HUES48 (cell line): ENCODE measurements at regions not wholly inside any gene's neighbourhood (a gene's known extent, or its start where the extent isn't known, plus 50 kb on each side); places are given as distances from the start of the nearest gene placed in this dataset.
A peak's percentile ranks its signal among the peaks of the same experiment; 100 is the strongest.

Experiments
- H3K27ac ChIP-seq: one replicate; pipeline ENCODE4 v1.7.0; 2013; ENCODE audit warnings: low read depth, low read length, inconsistent platforms
- H3K27me3 ChIP-seq: 2 replicates; pipeline ENCODE4 v1.6.1; 2013; ENCODE audit warnings: mild to moderate bottlenecking, low read length; ENCODE audit not compliant: control insufficient read depth, insufficient read depth
- H3K36me3 ChIP-seq: 2 replicates; pipeline ENCODE4 v1.6.1; 2013; ENCODE audit warnings: low read length; ENCODE audit not compliant: control insufficient read depth, insufficient read depth
- H3K4me1 ChIP-seq: 2 replicates; pipeline ENCODE4 v1.6.1; 2013; ENCODE audit warnings: mild to moderate bottlenecking, low read length; ENCODE audit not compliant: control insufficient read depth, insufficient read depth
- H3K4me3 ChIP-seq: 2 replicates; pipeline ENCODE4 v1.5.1; 2013; ENCODE audit warnings: mild to moderate bottlenecking, low read depth, low read length
- H3K9ac ChIP-seq: 2 replicates; pipeline ENCODE4 v1.6.1; 2013; ENCODE audit warnings: mild to moderate bottlenecking, low read depth, low read length, moderate library complexity
- H3K9me3 ChIP-seq: 2 replicates; pipeline ENCODE4 v1.6.1; 2013; ENCODE audit warnings: low read length; ENCODE audit not compliant: control insufficient read depth, insufficient read depth

GRCh38 chr14:97887690-97888089 lies 1090.5 kb downstream of the VRK1 start:
- Histone ChIP-seq H3K27ac (no peak overlapping the region), H3K27me3 (no peaks in the 10 kb centered on the region), H3K36me3 (no peaks in the 10 kb centered on the region), H3K9ac (no peak overlapping the region), H3K4me1 (peaks cover 9% of the 10 kb centered on the region), H3K9me3 (no peaks in the 10 kb centered on the region), H3K4me3 (no peak overlapping the region)

- H3K9ac ChIP-seq, result no peak overlapping the region
- no peak overlapping the region for H3K4me3 ChIP-seq
- no peak overlapping the region for H3K27ac ChIP-seq
- no peaks in the 10 kb centered on the region for H3K27me3 ChIP-seq
- H3K36me3 ChIP-seq, result no peaks in the 10 kb centered on the region
- no peaks in the 10 kb centered on the region for H3K9me3 ChIP-seq
- peaks cover 9% of the 10 kb centered on the region for H3K4me1 ChIP-seq
Measured at GRCh38 chr14:97888331-97888730, 1091.1 kb downstream of the VRK1 start.

GRCh38 chr14:97891515-97891914 lies 1094.3 kb downstream of the VRK1 start:
- Histone ChIP-seq H3K4me1 (peaks cover 9% of the 10 kb centered on the region), H3K27ac (peak overlapping the region; percentile 60), H3K36me3 (no peaks in the 10 kb centered on the region), H3K27me3 (no peaks in the 10 kb centered on the region), H3K4me3 (no peak overlapping the region), H3K9ac (no peak overlapping the region), H3K9me3 (no peaks in the 10 kb centered on the region)

- H3K9ac ChIP-seq, result no peak overlapping the region
- H3K27me3 ChIP-seq, result no peaks in the 10 kb centered on the region
- H3K36me3 ChIP-seq, result no peaks in the 10 kb centered on the region
- H3K9me3 ChIP-seq, result no peaks in the 10 kb centered on the region
- peaks cover 9% of the 10 kb centered on the region for H3K4me1 ChIP-seq
- H3K27ac ChIP-seq, result no peak overlapping the region
- H3K4me3 ChIP-seq, result no peak overlapping the region
Measured at GRCh38 chr14:97894552-97894951, 1097.4 kb downstream of the VRK1 start.

- H3K9me3 ChIP-seq, result no peaks in the 10 kb centered on the region
- no peak overlapping the region for H3K4me3 ChIP-seq
- H3K36me3 ChIP-seq, result no peaks in the 10 kb centered on the region
- no peaks in the 10 kb centered on the region for H3K4me1 ChIP-seq
- H3K27me3 ChIP-seq, result no peaks in the 10 kb centered on the region
- H3K27ac ChIP-seq, result no peak overlapping the region
- H3K9ac ChIP-seq, result no peak overlapping the region
Measured at GRCh38 chr14:97900196-97900854, 1103.1 kb downstream of the VRK1 start.

GRCh38 chr14:97902630-97903029 lies 1105.4 kb downstream of the VRK1 start:
- H3K9me3 ChIP-seq, result no peaks in the 10 kb centered on the region
- no peaks in the 10 kb centered on the region for H3K4me1 ChIP-seq
- no peaks in the 10 kb centered on the region for H3K27me3 ChIP-seq
- no peaks in the 10 kb centered on the region for H3K36me3 ChIP-seq
- H3K27ac ChIP-seq, result no peak overlapping the region
- H3K9ac ChIP-seq, result no peak overlapping the region
- H3K4me3 ChIP-seq, result no peak overlapping the region

- Histone ChIP-seq H3K4me3 (no peak overlapping the region), H3K27ac (no peak overlapping the region), H3K4me1 (no peaks in the 10 kb centered on the region), H3K9ac (no peak overlapping the region), H3K27me3 (no peaks in the 10 kb centered on the region), H3K9me3 (no peaks in the 10 kb centered on the region), H3K36me3 (no peaks in the 10 kb centered on the region)
Measured at GRCh38 chr14:97903821-97904220, 1106.6 kb downstream of the VRK1 start.

GRCh38 chr14:97912217-97912616 lies 1115.0 kb downstream of the VRK1 start:
- Histone ChIP-seq H3K4me1 (peaks cover 6% of the 10 kb centered on the region; the same call in 1 of the 2 replicates), H3K4me3 (no peak overlapping the region), H3K9ac (no peak overlapping the region), H3K27ac (no peak overlapping the region), H3K36me3 (no peaks in the 10 kb centered on the region), H3K9me3 (no peaks in the 10 kb centered on the region), H3K27me3 (no peaks in the 10 kb centered on the region)

GRCh38 chr14:97916100-97916499 lies 1118.9 kb downstream of the VRK1 start:
- H3K4me1 ChIP-seq, result peaks cover 6% of the 10 kb centered on the region; the same call in 1 of the 2 replicates
- no peaks in the 10 kb centered on the region for H3K27me3 ChIP-seq
- no peak overlapping the region for H3K9ac ChIP-seq
- no peak overlapping the region for H3K4me3 ChIP-seq
- H3K27ac ChIP-seq, result no peak overlapping the region
- no peaks in the 10 kb centered on the region for H3K9me3 ChIP-seq
- H3K36me3 ChIP-seq, result no peaks in the 10 kb centered on the region

- Histone ChIP-seq H3K4me3 (no peak overlapping the region), H3K27me3 (no peaks in the 10 kb centered on the region), H3K9ac (no peak overlapping the region), H3K9me3 (no peaks in the 10 kb centered on the region), H3K4me1 (peaks cover 6% of the 10 kb centered on the region; the same call in 1 of the 2 replicates), H3K36me3 (no peaks in the 10 kb centered on the region), H3K27ac (no peak overlapping the region)
Measured at GRCh38 chr14:97916669-97917568, 1119.7 kb downstream of the VRK1 start.

- Histone ChIP-seq H3K9me3 (no peaks in the 10 kb centered on the region), H3K4me3 (no peak overlapping the region), H3K9ac (no peak overlapping the region), H3K4me1 (peaks cover 6% of the 10 kb centered on the region; the same call in 1 of the 2 replicates), H3K27me3 (no peaks in the 10 kb centered on the region), H3K27ac (no peak overlapping the region), H3K36me3 (no peaks in the 10 kb centered on the region)
Measured at GRCh38 chr14:97920201-97920600, 1123.0 kb downstream of the VRK1 start.
